Neural cell (in vitro differentiated cells): ENCODE measurements at regions not wholly inside any gene's neighbourhood (a gene's known extent, or its start where the extent isn't known, plus 50 kb on each side); places are given as distances from the start of the nearest gene placed in this dataset.
A peak's percentile ranks its signal among the peaks of the same experiment; 100 is the strongest.

Source experiments
- CTCF ChIP-seq: fragments of 450-650 bp; IDR thresholded peaks from 2 replicates; pipeline ENCODE4 v1.5.1; 2014; ENCODE audit warnings: antibody characterized with exemption, mild to moderate bottlenecking, moderate library complexity; ENCODE audit not compliant: poor library complexity, severe bottlenecking
- EP300 ChIP-seq: fragments of 450-650 bp; conservative IDR thresholded peaks from 2 replicates; pipeline ENCODE4 v1.6.1; 2014; ENCODE audit warnings: antibody characterized with exemption, mild to moderate bottlenecking, moderate library complexity; ENCODE audit not compliant: poor library complexity, severe bottlenecking
- EZH2 ChIP-seq: fragments of 200-600, 300-800 bp; shearing (Covaris generic), sonication (generic); IDR thresholded peaks from 2 replicates; pipeline ENCODE4 v1.6.1; 2014; ENCODE audit warnings: antibody characterized with exemption, low read length, borderline replicate concordance, mild to moderate bottlenecking; ENCODE audit not compliant: insufficient read depth, poor library complexity, severe bottlenecking
- MXI1 ChIP-seq: fragments of 450-650 bp; conservative IDR thresholded peaks from 2 replicates; pipeline ENCODE4 v1.6.1; 2014; ENCODE audit warnings: antibody characterized with exemption, mild to moderate bottlenecking; ENCODE audit not compliant: poor library complexity, severe bottlenecking
- POLR2AphosphoS5 ChIP-seq: IDR thresholded peaks from 2 replicates; pipeline ENCODE4 v1.6.1; 2012
- REST ChIP-seq: IDR thresholded peaks from 2 replicates; pipeline ENCODE4 v1.6.1; 2012; ENCODE audit warnings: borderline replicate concordance
- SMC3 ChIP-seq: fragments of 450-650 bp; conservative IDR thresholded peaks from 2 replicates; pipeline ENCODE4 v1.6.1; 2014; ENCODE audit warnings: antibody characterized with exemption, mild to moderate bottlenecking, moderate library complexity; ENCODE audit not compliant: poor library complexity
- TAF1 ChIP-seq: IDR thresholded peaks from 2 replicates; pipeline ENCODE4 v1.6.1; 2012; ENCODE audit warnings: low read depth

- TF ChIP-seq CTCF (no peak), SMC3 (no peak), POLR2AphosphoS5 (no peak), REST (no peak), MXI1 (no peak), EP300 (peak; percentile 7), TAF1 (no peak), EZH2 (no peak)
Observed at GRCh38 chr1:191876631-191877030, 281.6 kb upstream of the RGS18 start.
